ENCODE measurements at regions not wholly inside any gene's neighbourhood (a gene's known extent, or its start where the extent isn't known, plus 50 kb on each side); places are given as distances from the start of the nearest gene placed in this dataset.

DNA sequence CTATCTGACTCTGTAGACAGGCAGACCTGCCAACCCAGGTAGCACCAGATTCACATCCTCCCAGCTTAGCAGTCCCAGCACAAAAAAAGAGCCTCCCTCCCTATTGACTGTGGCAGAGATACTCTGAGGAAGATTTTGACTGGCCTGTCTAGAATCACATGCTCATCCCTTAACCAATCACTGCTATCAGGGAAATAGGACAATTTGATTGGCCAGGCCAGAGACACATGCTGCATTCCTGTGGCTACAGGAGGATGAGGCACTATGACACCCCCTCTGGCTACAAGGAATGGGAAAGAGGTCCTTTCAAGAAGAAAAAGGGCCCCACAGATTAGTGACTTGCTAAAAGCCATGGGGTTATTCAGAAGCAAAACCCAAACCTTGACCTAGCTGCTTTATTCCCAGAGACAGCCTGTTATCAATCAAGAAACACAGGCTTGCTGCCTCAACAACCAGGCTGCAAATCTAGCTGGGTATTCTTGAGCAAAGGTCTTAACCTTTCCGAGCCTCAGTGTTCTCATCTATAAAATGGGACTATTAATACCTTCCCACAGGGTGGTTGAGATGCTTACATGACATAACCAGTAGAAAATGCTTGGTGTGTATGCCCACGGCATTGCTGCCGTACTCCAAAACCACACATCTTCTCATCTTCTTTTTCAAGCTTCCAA, 147.6 kb downstream of the BCOR start:
- no peak for TF ChIP-seq POLR2A (IDR thresholded peaks at IDR 0.05)
- TF ChIP-seq, protein P1, sequence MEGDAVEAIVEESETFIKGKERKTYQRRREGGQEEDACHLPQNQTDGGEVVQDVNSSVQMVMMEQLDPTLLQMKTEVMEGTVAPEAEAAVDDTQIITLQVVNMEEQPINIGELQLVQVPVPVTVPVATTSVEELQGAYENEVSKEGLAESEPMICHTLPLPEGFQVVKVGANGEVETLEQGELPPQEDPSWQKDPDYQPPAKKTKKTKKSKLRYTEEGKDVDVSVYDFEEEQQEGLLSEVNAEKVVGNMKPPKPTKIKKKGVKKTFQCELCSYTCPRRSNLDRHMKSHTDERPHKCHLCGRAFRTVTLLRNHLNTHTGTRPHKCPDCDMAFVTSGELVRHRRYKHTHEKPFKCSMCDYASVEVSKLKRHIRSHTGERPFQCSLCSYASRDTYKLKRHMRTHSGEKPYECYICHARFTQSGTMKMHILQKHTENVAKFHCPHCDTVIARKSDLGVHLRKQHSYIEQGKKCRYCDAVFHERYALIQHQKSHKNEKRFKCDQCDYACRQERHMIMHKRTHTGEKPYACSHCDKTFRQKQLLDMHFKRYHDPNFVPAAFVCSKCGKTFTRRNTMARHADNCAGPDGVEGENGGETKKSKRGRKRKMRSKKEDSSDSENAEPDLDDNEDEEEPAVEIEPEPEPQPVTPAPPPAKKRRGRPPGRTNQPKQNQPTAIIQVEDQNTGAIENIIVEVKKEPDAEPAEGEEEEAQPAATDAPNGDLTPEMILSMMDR (IDR thresholded peaks at IDR 0.05), result no peak

Measured in uterus (tissue), 2 donors.